Fibroblast of villous mesenchyme (primary cell): ENCODE measurements at regions not wholly inside any gene's neighbourhood (a gene's known extent, or its start where the extent isn't known, plus 50 kb on each side); places are given as distances from the start of the nearest gene placed in this dataset.

Experiments used
- DNase-seq: peaks from one replicate; pipeline ENCODE4 v3.0.0-alpha.2; 2010; ENCODE audit warnings: low read depth
- H3K4me3 ChIP-seq: 2 replicates; pipeline ENCODE4 v1.5.1; 2011; ENCODE audit warnings: low read depth, mild to moderate bottlenecking, low read length
- TF ChIP-seq, protein P1 (sequence below): IDR thresholded peaks from 2 replicates; pipeline ENCODE4 v1.5.1; 2012; ENCODE audit warnings: low read depth, mild to moderate bottlenecking, low read length; ENCODE audit not compliant: insufficient read depth

- TF ChIP-seq, protein P1, sequence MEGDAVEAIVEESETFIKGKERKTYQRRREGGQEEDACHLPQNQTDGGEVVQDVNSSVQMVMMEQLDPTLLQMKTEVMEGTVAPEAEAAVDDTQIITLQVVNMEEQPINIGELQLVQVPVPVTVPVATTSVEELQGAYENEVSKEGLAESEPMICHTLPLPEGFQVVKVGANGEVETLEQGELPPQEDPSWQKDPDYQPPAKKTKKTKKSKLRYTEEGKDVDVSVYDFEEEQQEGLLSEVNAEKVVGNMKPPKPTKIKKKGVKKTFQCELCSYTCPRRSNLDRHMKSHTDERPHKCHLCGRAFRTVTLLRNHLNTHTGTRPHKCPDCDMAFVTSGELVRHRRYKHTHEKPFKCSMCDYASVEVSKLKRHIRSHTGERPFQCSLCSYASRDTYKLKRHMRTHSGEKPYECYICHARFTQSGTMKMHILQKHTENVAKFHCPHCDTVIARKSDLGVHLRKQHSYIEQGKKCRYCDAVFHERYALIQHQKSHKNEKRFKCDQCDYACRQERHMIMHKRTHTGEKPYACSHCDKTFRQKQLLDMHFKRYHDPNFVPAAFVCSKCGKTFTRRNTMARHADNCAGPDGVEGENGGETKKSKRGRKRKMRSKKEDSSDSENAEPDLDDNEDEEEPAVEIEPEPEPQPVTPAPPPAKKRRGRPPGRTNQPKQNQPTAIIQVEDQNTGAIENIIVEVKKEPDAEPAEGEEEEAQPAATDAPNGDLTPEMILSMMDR = no peak
- no peak for DNase-seq
- H3K4me3 ChIP-seq = no peak overlapping the region
These were observed 414.7 kb downstream of the LPIN1 start for GRCh38 chr2:12161085-12161484.

- H3K4me3 ChIP-seq = no peak overlapping the region
These were observed 416.1 kb downstream of the LPIN1 start for GRCh38 chr2:12162269-12163247.

GRCh38 chr2:12163866-12164265, 417.4 kb downstream of the LPIN1 start:
- no peak for DNase-seq
- TF ChIP-seq, protein P1 = no peak
- no peak overlapping the region for H3K4me3 ChIP-seq

More at GRCh38 chr2:12162269-12163247, 416.1 kb downstream of the LPIN1 start:
- TF ChIP-seq, protein P1 = no peak
- no peak for DNase-seq

DNA sequence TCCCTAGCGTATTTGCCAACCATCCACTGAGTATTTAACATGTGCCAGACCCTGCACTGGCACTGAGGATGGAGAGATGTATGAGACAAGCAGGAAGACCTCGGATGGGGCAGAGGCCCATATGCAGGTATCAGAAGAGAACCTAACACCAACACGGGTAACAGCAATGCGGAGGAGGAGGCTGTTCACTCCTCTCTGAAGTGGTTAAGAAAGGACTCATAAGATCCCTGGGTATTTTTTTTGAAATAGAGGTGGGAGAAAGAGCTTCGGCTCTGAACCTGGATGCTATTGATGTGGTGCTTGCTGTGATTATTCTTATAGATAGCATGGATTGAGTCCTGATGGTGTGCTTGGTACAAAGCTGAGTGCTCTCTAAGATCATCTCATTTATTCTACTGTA, 418.3 kb downstream of the LPIN1 start:
- TF ChIP-seq, protein P1 = no peak
- no peak for DNase-seq
- H3K4me3 ChIP-seq = no peak overlapping the region

DNA sequence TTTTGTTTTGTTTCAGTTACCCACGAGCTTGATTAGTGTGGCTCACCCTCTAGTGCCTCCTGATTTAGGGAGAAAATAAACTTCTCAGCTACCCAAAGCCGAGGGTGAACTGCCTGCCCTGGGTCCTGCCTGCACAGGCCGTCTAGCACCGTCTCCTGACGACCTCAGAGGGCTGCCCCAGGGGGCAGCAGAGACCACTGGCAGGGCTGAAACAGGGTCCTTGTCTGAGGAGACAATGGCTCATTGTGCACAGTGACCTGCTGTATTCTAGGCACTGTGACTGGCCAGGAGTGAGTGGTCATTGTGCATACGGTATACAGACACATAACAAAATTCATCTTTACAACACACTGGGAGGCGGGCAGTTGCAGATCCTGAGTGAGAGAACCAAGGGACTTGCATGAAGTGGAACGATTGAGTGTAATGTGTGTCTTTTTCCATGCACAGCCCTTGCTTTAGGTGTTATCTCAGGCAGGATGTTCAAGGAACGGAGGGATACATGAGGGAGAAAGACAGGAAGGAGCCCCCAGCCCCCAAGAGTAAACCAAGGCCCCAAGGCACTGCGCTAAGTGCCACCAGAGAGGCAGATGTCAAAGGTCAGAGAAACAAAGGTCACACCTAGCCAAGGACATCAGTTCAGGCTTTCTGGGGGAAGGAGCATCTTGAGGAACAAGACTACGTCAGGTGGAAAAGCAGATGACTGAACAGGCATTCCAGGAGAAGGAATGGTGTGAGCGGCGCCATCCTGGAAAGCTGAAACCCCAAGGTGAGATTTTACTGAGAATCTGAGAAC, 421.3 kb downstream of the LPIN1 start:
- TF ChIP-seq, protein P1 = peak; percentile 18
- H3K4me3 ChIP-seq = no peak overlapping the region
- DNase-seq = no peak

GRCh38 chr2:12168354-12168753, 421.9 kb downstream of the LPIN1 start:
- no peak for DNase-seq
- TF ChIP-seq, protein P1 = no peak
- H3K4me3 ChIP-seq = no peak overlapping the region
